WTC11 (cell line): ENCODE measurements at regions not wholly inside any gene's neighbourhood (a gene's known extent, or its start where the extent isn't known, plus 50 kb on each side); places are given as distances from the start of the nearest gene placed in this dataset.

Experiments
- ATAC-seq: fragments of 200-7000 bp; cut with Tn5 transposase; 2 replicates; pipeline ENCODE4 v1.10.0; 2021; ENCODE audit warnings: mild to moderate bottlenecking, moderate library complexity
- CTCF ChIA-PET: fragments of 300-600 bp; sonication (Branson Sonifier 250); formaldehyde crosslinking; loops from one replicate; lab custom pipeline; 2021; ENCODE audit warnings: antibody characterized with exemption; lab: Charles Lee
- POLR2A ChIA-PET: fragments of 350-600 bp; sonication (Branson Sonifier 250); formaldehyde crosslinking; loops from one replicate; lab custom pipeline; 2021; ENCODE audit warnings: antibody characterized with exemption; lab: Charles Lee
- DNase-seq: peaks from one replicate; pipeline ENCODE4 v3.0.0; 2021; ENCODE audit warnings: low spot score
- H3K27ac Mint-ChIP-seq: 2 replicates; pipeline ENCODE4 v1.8.0; 2021; ENCODE audit warnings: mixed read lengths
- H3K27me3 Mint-ChIP-seq: 2 replicates; pipeline ENCODE4 v1.8.0; 2021; ENCODE audit warnings: low read depth, mild to moderate bottlenecking, moderate library complexity, mixed read lengths
- H3K36me3 Mint-ChIP-seq: 2 replicates; pipeline ENCODE4 v1.8.0; 2021; ENCODE audit warnings: mixed read lengths
- H3K4me1 Mint-ChIP-seq: 2 replicates; pipeline ENCODE4 v1.8.0; 2022; ENCODE audit warnings: mixed read lengths
- H3K4me3 Mint-ChIP-seq: 2 replicates; pipeline ENCODE4 v1.8.0; 2021; ENCODE audit warnings: mild to moderate bottlenecking, moderate library complexity, mixed read lengths
- H3K9me3 Mint-ChIP-seq: 2 replicates; pipeline ENCODE4 v1.8.0; 2021; ENCODE audit warnings: mixed read lengths
- ATF1 ChIP-seq: sonication (generic); formaldehyde crosslinking; IDR thresholded peaks from 2 replicates; pipeline ENCODE4 v1.8.1; 2023; ENCODE audit warnings: mild to moderate bottlenecking, moderate library complexity, missing genetic modification reagents
- CREM ChIP-seq: sonication (generic); formaldehyde crosslinking; IDR thresholded peaks from 2 replicates; pipeline ENCODE4 v1.8.1; 2022; ENCODE audit warnings: mild to moderate bottlenecking, missing genetic modification reagents, moderate library complexity
- ESRRA ChIP-seq: sonication (generic); formaldehyde crosslinking; IDR thresholded peaks from 2 replicates; pipeline ENCODE4 v1.8.1; 2022; ENCODE audit warnings: mild to moderate bottlenecking, missing genetic modification reagents, borderline replicate concordance
- FOXP1 ChIP-seq: sonication (generic); formaldehyde crosslinking; IDR thresholded peaks from 2 replicates; pipeline ENCODE4 v1.8.0; 2022; ENCODE audit warnings: missing genetic modification reagents, mild to moderate bottlenecking, moderate library complexity, borderline replicate concordance
- GRHL2 ChIP-seq: fragments of 250-450 bp; sonication (Bioruptor Pico); IDR thresholded peaks from 2 replicates; pipeline ENCODE4 v1.8.0; 2022; ENCODE audit warnings: mild to moderate bottlenecking, moderate library complexity; ENCODE audit not compliant: insufficient replicate concordance, severe bottlenecking
- HMGA2 ChIP-seq: fragments of 250-450 bp; sonication (Bioruptor Pico); IDR thresholded peaks from 2 replicates; pipeline ENCODE4 v1.4.0; 2021; ENCODE audit warnings: mild to moderate bottlenecking, moderate library complexity
- TEAD1 ChIP-seq: sonication (generic); formaldehyde crosslinking; IDR thresholded peaks from 2 replicates; pipeline ENCODE4 v1.8.0; 2022; ENCODE audit warnings: mild to moderate bottlenecking, missing genetic modification reagents
- TEAD4 ChIP-seq: sonication (generic); formaldehyde crosslinking; IDR thresholded peaks from 2 replicates; pipeline ENCODE4 v1.8.0; 2022; ENCODE audit warnings: mild to moderate bottlenecking, missing genetic modification reagents
- TP53 ChIP-seq: sonication (generic); formaldehyde crosslinking; IDR thresholded peaks from 2 replicates; pipeline ENCODE4 v1.8.1; 2023; ENCODE audit warnings: mild to moderate bottlenecking, missing genetic modification reagents
- ZBTB21 ChIP-seq: sonication (generic); formaldehyde crosslinking; IDR thresholded peaks from 2 replicates; pipeline ENCODE4 v1.8.1; 2023; ENCODE audit warnings: mild to moderate bottlenecking, missing genetic modification reagents, borderline replicate concordance
- ZNF416 ChIP-seq: fragments of 250-450 bp; sonication (Bioruptor Pico); IDR thresholded peaks from 2 replicates; pipeline ENCODE4 v1.9.0; 2021; ENCODE audit warnings: mild to moderate bottlenecking, inconsistent platforms
- ZNF423 ChIP-seq: fragments of 250-450 bp; sonication (Bioruptor Pico); IDR thresholded peaks from 2 replicates; pipeline ENCODE4 v2.1.2; 2022; ENCODE audit warnings: mild to moderate bottlenecking, moderate library complexity
- ZNF671 ChIP-seq: fragments of 250-450 bp; sonication (Bioruptor Pico); IDR thresholded peaks from 2 replicates; pipeline ENCODE4 v1.8.0; 2021; ENCODE audit warnings: mild to moderate bottlenecking
- TF ChIP-seq, protein P1 (sequence below): fragments of 250-450 bp; sonication (Bioruptor Pico); IDR thresholded peaks from 2 replicates; pipeline ENCODE4 v1.9.0; 2021; ENCODE audit warnings: mild to moderate bottlenecking, borderline replicate concordance
- TF ChIP-seq, protein P2 (sequence below): fragments of 250-450 bp; sonication (Bioruptor Pico); conservative IDR thresholded peaks from 2 replicates; pipeline ENCODE4 v1.9.0; 2021; ENCODE audit warnings: mild to moderate bottlenecking
- TF ChIP-seq, protein P3 (sequence below): sonication (generic); formaldehyde crosslinking; conservative IDR thresholded peaks from 2 replicates; pipeline ENCODE4 v1.8.1; 2022; ENCODE audit warnings: mild to moderate bottlenecking, missing genetic modification reagents
- TF ChIP-seq, protein P4 (sequence below): sonication (generic); formaldehyde crosslinking; IDR thresholded peaks from 2 replicates; pipeline ENCODE4 v1.8.0; 2022; ENCODE audit warnings: mild to moderate bottlenecking, missing genetic modification reagents
- TF ChIP-seq, protein P5 (sequence below): fragments of 250-450 bp; sonication (Bioruptor Pico); IDR thresholded peaks from 2 replicates; pipeline ENCODE4 v1.8.0; 2021; ENCODE audit warnings: mild to moderate bottlenecking
- TF ChIP-seq, protein P6 (sequence below): fragments of 250-450 bp; sonication (Bioruptor Pico); IDR thresholded peaks from 2 replicates; pipeline ENCODE4 v2.1.2; 2022; ENCODE audit warnings: mild to moderate bottlenecking, moderate library complexity
- TF ChIP-seq, protein P7 (sequence below): sonication (generic); formaldehyde crosslinking; IDR thresholded peaks from 2 replicates; pipeline ENCODE4 v1.8.0; 2022; ENCODE audit warnings: mild to moderate bottlenecking, missing genetic modification reagents

DNA sequence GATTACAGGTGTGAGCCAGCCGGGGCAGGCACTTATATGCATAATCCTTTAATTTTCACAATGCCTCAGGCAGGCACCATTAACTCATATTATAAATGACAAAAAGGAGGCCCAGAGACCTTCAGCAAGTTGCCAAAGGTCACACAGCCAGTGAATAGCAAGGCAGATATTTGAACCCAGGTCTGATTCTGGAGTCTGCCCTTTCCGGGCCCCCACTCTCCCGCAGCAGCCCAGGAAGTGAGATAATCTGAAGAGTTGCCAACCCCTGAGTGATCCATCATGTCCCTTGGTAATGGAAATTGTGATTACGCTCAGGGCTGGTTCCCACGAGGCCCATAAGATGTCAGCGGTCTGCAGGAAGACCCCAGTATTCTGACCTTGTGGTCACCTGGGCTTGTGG, 95.3 kb upstream of the MED13L start:
- peaks cover 17% of the 10 kb centered on the region for H3K27me3 Mint-ChIP-seq
- H3K9me3 Mint-ChIP-seq, result peaks cover 13% of the 10 kb centered on the region
- TF ChIP-seq, protein P1, sequence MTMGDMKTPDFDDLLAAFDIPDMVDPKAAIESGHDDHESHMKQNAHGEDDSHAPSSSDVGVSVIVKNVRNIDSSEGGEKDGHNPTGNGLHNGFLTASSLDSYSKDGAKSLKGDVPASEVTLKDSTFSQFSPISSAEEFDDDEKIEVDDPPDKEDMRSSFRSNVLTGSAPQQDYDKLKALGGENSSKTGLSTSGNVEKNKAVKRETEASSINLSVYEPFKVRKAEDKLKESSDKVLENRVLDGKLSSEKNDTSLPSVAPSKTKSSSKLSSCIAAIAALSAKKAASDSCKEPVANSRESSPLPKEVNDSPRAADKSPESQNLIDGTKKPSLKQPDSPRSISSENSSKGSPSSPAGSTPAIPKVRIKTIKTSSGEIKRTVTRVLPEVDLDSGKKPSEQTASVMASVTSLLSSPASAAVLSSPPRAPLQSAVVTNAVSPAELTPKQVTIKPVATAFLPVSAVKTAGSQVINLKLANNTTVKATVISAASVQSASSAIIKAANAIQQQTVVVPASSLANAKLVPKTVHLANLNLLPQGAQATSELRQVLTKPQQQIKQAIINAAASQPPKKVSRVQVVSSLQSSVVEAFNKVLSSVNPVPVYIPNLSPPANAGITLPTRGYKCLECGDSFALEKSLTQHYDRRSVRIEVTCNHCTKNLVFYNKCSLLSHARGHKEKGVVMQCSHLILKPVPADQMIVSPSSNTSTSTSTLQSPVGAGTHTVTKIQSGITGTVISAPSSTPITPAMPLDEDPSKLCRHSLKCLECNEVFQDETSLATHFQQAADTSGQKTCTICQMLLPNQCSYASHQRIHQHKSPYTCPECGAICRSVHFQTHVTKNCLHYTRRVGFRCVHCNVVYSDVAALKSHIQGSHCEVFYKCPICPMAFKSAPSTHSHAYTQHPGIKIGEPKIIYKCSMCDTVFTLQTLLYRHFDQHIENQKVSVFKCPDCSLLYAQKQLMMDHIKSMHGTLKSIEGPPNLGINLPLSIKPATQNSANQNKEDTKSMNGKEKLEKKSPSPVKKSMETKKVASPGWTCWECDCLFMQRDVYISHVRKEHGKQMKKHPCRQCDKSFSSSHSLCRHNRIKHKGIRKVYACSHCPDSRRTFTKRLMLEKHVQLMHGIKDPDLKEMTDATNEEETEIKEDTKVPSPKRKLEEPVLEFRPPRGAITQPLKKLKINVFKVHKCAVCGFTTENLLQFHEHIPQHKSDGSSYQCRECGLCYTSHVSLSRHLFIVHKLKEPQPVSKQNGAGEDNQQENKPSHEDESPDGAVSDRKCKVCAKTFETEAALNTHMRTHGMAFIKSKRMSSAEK (CRISPR knock-in tag), result no peak
- TF ChIP-seq GRHL2 (CRISPR knock-in tag) (no peak), ZNF423 (CRISPR knock-in tag) (no peak), ZNF671 (no peak), TEAD4 (CRISPR knock-in tag) (no peak)
- TF ChIP-seq, protein P2, sequence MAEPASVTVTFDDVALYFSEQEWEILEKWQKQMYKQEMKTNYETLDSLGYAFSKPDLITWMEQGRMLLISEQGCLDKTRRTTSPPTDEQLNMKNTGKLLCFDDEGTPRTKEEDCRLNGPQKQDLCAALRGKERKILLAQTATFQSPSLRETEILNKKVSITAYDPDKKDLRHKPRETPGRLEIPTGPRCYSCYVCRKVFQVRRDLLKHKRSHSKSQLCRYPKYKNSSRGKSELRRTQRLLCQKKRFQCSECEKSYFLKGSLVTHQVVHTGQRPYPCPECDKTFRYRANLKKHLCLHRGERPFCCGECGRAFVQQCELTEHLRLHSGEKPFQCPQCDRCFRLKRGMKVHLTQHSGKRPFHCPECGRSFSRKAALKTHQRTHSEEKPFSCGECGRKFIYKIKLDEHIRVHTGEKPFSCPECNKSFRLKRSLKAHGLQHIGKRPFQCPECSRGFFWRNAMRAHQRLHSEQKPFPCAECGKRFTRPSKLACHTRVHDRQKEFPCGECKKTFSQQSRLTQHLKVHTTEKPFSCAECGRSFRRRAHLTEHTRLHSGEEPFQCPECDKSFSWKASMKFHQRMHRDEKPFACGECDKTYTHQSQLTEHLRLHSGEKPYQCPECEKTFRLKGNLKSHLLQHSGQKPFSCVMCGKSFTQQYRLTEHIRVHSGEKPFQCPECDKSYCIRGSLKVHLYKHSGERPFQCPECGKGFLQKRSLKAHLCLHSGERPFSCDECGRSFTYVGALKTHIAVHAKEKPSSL (CRISPR knock-in tag), result no peak
- TF ChIP-seq, protein P3, sequence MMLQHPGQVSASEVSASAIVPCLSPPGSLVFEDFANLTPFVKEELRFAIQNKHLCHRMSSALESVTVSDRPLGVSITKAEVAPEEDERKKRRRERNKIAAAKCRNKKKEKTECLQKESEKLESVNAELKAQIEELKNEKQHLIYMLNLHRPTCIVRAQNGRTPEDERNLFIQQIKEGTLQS (CRISPR knock-in tag), result no peak
- TF ChIP-seq, protein P4, sequence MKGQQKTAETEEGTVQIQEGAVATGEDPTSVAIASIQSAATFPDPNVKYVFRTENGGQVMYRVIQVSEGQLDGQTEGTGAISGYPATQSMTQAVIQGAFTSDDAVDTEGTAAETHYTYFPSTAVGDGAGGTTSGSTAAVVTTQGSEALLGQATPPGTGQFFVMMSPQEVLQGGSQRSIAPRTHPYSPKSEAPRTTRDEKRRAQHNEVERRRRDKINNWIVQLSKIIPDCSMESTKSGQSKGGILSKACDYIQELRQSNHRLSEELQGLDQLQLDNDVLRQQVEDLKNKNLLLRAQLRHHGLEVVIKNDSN (CRISPR knock-in tag), result no peak
- ATAC-seq (no peak), DNase-seq (no peak)
- H3K27ac Mint-ChIP-seq, result no peak overlapping the region
- POLR2A ChIA-PET, result no interaction called here
- CTCF ChIA-PET, result no interaction called here
- no peaks in the 10 kb centered on the region; the same call in 1 of the 2 replicates for H3K36me3 Mint-ChIP-seq
- H3K4me1 Mint-ChIP-seq, result peaks cover 39% of the 10 kb centered on the region
- H3K4me3 Mint-ChIP-seq, result no peak overlapping the region

DNA sequence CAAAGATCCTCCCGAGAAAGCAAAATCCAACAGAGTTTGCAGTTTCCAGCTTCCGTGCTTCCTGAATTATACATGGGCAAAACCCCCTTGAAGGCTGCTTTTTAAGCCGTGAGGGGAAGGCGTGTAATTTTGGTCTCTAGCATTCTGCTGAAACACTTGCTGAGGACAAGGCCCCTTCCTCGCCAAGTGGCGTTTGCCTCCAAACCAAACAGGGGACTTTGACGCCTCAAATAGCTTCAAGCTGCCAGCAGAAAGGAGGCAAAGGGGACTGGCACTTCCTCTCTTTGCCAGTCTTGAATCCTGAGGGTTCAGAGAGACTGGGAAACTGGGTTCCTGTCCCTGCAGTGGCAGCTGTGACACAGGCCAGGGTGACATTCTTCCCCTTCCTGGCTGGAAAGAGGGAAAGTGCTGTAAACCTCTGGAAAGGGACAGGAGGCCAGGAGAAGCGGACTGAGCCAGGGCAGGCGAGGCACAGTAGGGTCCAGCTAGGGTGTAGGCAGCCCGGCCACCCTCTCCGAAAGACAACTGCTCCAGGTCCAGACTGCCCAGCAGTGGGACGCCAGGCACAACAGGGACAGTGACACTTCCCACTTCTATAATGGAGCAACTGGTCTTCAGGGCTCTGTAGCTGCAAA, 96.2 kb upstream of the MED13L start:
- Mint-ChIP-seq H3K27ac (no peak overlapping the region), H3K36me3 (no peaks in the 10 kb centered on the region; the same call in 1 of the 2 replicates), H3K4me3 (no peak overlapping the region), H3K27me3 (peaks cover 20% of the 10 kb centered on the region), H3K4me1 (peaks cover 33% of the 10 kb centered on the region), H3K9me3 (peaks cover 13% of the 10 kb centered on the region)
- ChIA-PET CTCF (no interaction called here), POLR2A (interaction anchor here (0.7 kb wide), 1 partner anchor 36 kb away, joined by 3 read pairs; no protein-coding TSS in a partner anchor)
- no peak for DNase-seq
- no peak for ATAC-seq
- TF ChIP-seq HMGA2 (CRISPR knock-in tag), result no peak
- no peak for TF ChIP-seq ESRRA
- no peak for TF ChIP-seq CREM (CRISPR knock-in tag)
- TF ChIP-seq, protein P1 (CRISPR knock-in tag), result no peak
- TF ChIP-seq ZNF416 (CRISPR knock-in tag), result no peak
- no peak for TF ChIP-seq ATF1 (CRISPR knock-in tag)
- TF ChIP-seq, protein P5, sequence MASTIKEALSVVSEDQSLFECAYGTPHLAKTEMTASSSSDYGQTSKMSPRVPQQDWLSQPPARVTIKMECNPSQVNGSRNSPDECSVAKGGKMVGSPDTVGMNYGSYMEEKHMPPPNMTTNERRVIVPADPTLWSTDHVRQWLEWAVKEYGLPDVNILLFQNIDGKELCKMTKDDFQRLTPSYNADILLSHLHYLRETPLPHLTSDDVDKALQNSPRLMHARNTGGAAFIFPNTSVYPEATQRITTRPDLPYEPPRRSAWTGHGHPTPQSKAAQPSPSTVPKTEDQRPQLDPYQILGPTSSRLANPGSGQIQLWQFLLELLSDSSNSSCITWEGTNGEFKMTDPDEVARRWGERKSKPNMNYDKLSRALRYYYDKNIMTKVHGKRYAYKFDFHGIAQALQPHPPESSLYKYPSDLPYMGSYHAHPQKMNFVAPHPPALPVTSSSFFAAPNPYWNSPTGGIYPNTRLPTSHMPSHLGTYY (CRISPR knock-in tag), result no peak
- TF ChIP-seq TEAD1 (CRISPR knock-in tag), result no peak
- no peak for TF ChIP-seq ZBTB21 (CRISPR knock-in tag)
- TF ChIP-seq, protein P6, sequence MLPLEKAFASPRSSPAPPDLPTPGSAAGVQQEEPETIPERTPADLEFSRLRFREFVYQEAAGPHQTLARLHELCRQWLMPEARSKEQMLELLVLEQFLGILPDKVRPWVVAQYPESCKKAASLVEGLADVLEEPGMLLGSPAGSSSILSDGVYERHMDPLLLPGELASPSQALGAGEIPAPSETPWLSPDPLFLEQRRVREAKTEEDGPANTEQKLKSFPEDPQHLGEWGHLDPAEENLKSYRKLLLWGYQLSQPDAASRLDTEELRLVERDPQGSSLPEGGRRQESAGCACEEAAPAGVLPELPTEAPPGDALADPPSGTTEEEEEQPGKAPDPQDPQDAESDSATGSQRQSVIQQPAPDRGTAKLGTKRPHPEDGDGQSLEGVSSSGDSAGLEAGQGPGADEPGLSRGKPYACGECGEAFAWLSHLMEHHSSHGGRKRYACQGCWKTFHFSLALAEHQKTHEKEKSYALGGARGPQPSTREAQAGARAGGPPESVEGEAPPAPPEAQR (CRISPR knock-in tag), result no peak
- no peak for TF ChIP-seq FOXP1 (CRISPR knock-in tag)
- TF ChIP-seq TP53 (CRISPR knock-in tag), result no peak
- TF ChIP-seq, protein P7, sequence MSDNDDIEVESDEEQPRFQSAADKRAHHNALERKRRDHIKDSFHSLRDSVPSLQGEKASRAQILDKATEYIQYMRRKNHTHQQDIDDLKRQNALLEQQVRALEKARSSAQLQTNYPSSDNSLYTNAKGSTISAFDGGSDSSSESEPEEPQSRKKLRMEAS (CRISPR knock-in tag), result no peak
